H1 (cell line): ENCODE measurements at regions not wholly inside any gene's neighbourhood (a gene's known extent, or its start where the extent isn't known, plus 50 kb on each side); places are given as distances from the start of the nearest gene placed in this dataset.

Source experiments
- FOSL1 ChIP-seq: IDR thresholded peaks from 2 replicates; pipeline ENCODE4 v1.6.1; 2011; ENCODE audit warnings: mild to moderate bottlenecking, low read depth, low read length, moderate library complexity; ENCODE audit not compliant: insufficient read depth
- YY1 ChIP-seq: IDR thresholded peaks from 2 replicates; pipeline ENCODE4 v1.6.1; 2011; ENCODE audit warnings: low read depth, mild to moderate bottlenecking, low read length
- TF ChIP-seq, protein P1 (sequence below), 3 experiments: IDR thresholded peaks; 1 replicate in 2 of 3; 2 replicates in 1 of 3; pipeline versions ENCODE4 v1.5.1 to v1.6.1; 2011; ENCODE audit warnings: low read length in 3 of 3, mild to moderate bottlenecking in 3 of 3, inconsistent platforms in 2 of 3, low read depth in 1 of 3, moderate library complexity in 1 of 3; ENCODE audit not compliant: insufficient read depth in 1 of 3; ENCODE audit errors: control extremely low read depth in 1 of 3

DNA sequence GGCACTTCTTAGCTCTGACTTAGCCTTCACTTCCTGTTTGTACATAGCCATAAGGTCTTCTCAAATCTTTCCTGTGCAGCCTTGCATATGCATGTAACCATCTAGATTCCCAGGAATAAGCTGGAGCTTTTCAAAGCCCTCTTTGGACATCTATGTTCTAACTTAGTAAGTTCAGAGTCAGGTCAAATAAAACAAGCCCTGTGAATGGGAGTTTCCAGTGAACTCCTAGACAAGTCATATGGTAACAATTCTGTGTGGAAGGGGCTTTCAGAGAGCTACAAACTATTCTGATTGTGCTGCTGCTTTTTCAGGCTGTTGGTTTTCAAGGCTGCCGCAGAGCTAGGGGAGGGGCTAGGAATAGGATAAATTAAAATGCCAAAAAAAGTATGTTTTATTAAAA, 208.4 kb upstream of the AKR1E2 start:
- TF ChIP-seq, protein P1, sequence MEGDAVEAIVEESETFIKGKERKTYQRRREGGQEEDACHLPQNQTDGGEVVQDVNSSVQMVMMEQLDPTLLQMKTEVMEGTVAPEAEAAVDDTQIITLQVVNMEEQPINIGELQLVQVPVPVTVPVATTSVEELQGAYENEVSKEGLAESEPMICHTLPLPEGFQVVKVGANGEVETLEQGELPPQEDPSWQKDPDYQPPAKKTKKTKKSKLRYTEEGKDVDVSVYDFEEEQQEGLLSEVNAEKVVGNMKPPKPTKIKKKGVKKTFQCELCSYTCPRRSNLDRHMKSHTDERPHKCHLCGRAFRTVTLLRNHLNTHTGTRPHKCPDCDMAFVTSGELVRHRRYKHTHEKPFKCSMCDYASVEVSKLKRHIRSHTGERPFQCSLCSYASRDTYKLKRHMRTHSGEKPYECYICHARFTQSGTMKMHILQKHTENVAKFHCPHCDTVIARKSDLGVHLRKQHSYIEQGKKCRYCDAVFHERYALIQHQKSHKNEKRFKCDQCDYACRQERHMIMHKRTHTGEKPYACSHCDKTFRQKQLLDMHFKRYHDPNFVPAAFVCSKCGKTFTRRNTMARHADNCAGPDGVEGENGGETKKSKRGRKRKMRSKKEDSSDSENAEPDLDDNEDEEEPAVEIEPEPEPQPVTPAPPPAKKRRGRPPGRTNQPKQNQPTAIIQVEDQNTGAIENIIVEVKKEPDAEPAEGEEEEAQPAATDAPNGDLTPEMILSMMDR (IDR thresholded peaks at IDR 0.05; ENCODE audit: control extremely low read depth in 1 of 3, insufficient read depth in 1 of 3, low read depth in 1 of 3, low read length in 3 of 3), result no peak
- TF ChIP-seq YY1, result no peak
- TF ChIP-seq FOSL1, result no peak
